ENCODE measurements at regions not wholly inside any gene's neighbourhood (a gene's known extent, or its start where the extent isn't known, plus 50 kb on each side); places are given as distances from the start of the nearest gene placed in this dataset.

DNA sequence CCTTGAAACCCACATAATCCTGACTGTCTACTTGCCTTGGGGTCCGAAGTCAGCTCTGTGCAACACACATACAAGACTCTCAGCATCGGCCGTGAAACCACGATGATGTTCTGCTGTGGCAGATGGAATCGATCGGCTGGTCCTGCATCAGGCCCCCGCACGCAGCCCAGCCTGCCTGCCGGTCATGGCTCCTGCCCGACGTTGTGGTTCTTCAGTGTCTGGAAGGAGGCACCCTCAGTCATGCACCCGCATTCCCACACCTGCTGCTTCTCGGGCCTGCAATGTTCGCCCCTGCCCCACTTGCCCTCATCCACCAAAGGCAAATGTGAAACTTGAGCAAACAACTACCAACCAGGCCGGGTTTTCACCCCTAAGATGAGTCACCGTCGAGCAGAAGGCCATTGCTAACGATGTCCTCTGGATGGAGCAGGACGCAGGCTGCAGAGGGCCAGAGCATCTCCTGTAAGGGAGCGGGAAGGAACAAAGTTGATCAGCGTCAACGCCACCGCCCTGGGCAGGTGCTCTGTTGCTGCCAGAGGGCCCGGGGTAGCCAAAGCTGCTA is 128.9 kb upstream of the PDE10A start:
- no peaks in the 10 kb centered on the region for H3K27me3 ChIP-seq (ENCODE audit: control insufficient read depth in 1 of 2, insufficient read depth in 2 of 2, low read length in 2 of 2)
- no peak overlapping the region for H3K9ac ChIP-seq (ENCODE audit: low read length)
- no peaks in the 10 kb centered on the region for H3K36me3 ChIP-seq (ENCODE audit: insufficient read depth, low read length)
- H3K27ac ChIP-seq (ENCODE audit: low read depth, low read length): no peak overlapping the region
- no peaks in the 10 kb centered on the region for H3K4me1 ChIP-seq (ENCODE audit: insufficient read depth, low read length)
- H3K9me3 ChIP-seq (ENCODE audit: low read length): no peaks in the 10 kb centered on the region
- no peak overlapping the region for H3K4me3 ChIP-seq (ENCODE audit: low read depth in 1 of 2, low read length in 2 of 2)

DNA sequence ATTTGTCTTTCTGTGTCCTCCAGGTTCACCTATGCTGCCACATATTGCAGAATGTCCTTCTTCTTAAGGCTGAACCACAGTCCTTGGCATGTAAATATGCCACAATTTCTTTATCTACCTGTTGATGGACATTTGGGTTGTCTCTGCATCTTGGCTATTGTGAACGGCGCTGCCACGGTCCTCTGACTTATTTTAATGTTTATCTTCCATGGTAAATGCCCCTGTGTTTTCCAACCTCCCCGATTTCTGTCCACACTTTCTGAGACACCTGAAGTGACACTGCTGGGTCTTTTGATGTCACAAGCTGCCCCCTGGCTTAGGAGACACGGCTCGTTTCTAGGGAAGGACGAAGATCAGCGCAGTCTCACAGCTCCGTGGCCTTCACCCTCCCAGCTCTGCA is 128.3 kb upstream of the PDE10A start:
- no peak overlapping the region for H3K9ac ChIP-seq (ENCODE audit: low read length)
- H3K27me3 ChIP-seq (ENCODE audit: control insufficient read depth in 1 of 2, insufficient read depth in 2 of 2, low read length in 2 of 2): no peaks in the 10 kb centered on the region
- no peaks in the 10 kb centered on the region for H3K4me1 ChIP-seq (ENCODE audit: insufficient read depth, low read length)
- no peaks in the 10 kb centered on the region for H3K36me3 ChIP-seq (ENCODE audit: insufficient read depth, low read length)
- H3K4me3 ChIP-seq (ENCODE audit: low read depth in 1 of 2, low read length in 2 of 2): no peak overlapping the region
- no peaks in the 10 kb centered on the region for H3K9me3 ChIP-seq (ENCODE audit: low read length)
- H3K27ac ChIP-seq (ENCODE audit: low read depth, low read length): no peak overlapping the region

DNA sequence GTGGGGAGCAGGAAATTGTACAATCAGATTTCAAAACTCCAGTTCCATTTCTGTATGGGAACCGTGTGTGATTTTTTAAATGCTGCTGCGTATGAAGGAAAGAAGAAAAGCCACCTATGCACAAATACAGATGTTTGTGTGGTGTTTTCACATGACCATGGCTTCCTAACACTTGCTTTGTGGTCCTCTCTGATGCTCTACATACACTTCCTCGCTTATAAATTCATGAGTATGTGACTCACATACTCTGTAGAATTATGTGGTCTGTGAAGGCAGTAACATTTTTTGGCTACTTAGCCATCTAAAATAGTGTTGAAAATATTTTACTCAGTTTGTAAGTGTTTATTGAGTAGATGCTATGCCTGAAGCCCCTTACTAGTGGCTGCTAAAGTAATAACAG is 119.8 kb upstream of the PDE10A start:
- Histone ChIP-seq H3K36me3 (ENCODE audit: insufficient read depth, low read length) (no peaks in the 10 kb centered on the region), H3K27me3 (ENCODE audit: control insufficient read depth in 1 of 2, insufficient read depth in 2 of 2, low read length in 2 of 2) (no peaks in the 10 kb centered on the region), H3K9me3 (ENCODE audit: low read length) (no peaks in the 10 kb centered on the region), H3K27ac (ENCODE audit: low read depth, low read length) (no peak overlapping the region), H3K4me1 (ENCODE audit: insufficient read depth, low read length) (no peaks in the 10 kb centered on the region), H3K4me3 (ENCODE audit: low read depth in 1 of 2, low read length in 2 of 2) (no peak overlapping the region), H3K9ac (ENCODE audit: low read length) (no peak overlapping the region)

DNA sequence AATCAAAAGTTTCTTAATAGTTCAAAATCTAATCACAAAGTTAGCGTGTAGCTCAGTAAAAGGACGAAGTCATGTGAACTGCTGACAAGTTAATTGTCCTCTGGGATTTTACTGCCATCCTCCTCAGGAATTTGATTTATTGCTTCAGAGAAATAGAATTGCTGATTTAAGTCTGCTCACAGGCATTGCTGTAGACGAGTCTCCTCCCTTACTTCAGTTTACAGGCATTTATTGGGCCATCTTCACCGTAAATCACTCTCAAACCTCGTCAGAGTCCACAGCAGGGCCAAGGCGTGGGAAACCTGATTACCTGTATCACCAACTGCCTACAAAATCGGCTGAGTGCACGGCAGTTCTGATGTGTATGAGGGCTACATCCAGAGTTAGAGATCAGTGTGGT is 119.1 kb upstream of the PDE10A start:
- Histone ChIP-seq H3K4me1 (ENCODE audit: insufficient read depth, low read length) (no peaks in the 10 kb centered on the region), H3K27ac (ENCODE audit: low read depth, low read length) (no peak overlapping the region), H3K4me3 (ENCODE audit: low read depth in 1 of 2, low read length in 2 of 2) (no peak overlapping the region), H3K9ac (ENCODE audit: low read length) (no peak overlapping the region), H3K36me3 (ENCODE audit: insufficient read depth, low read length) (no peaks in the 10 kb centered on the region), H3K9me3 (ENCODE audit: low read length) (no peaks in the 10 kb centered on the region), H3K27me3 (ENCODE audit: control insufficient read depth in 1 of 2, insufficient read depth in 2 of 2, low read length in 2 of 2) (no peaks in the 10 kb centered on the region)

DNA sequence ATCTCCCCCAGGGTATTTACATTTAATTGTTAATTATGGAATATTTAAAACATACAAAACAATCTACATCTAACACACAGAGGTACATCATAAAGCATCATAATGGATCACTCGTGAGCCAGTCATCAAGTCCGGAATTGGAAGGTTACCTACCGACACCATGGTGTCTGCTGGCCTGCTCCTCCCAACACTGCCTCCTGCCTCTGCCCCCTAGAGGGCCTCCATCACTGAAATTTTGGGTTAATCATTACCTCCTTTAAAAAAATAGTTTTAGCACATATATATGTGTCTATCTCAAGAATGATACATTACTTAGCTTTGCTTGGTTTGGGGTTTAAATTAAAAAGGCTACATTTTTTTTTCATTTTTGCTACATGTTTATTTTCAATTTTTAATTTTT is 114.6 kb upstream of the PDE10A start:
- Histone ChIP-seq H3K36me3 (ENCODE audit: insufficient read depth, low read length) (no peaks in the 10 kb centered on the region), H3K4me1 (ENCODE audit: insufficient read depth, low read length) (no peaks in the 10 kb centered on the region), H3K9me3 (ENCODE audit: low read length) (no peaks in the 10 kb centered on the region), H3K4me3 (ENCODE audit: low read depth in 1 of 2, low read length in 2 of 2) (no peak overlapping the region), H3K27me3 (ENCODE audit: control insufficient read depth in 1 of 2, insufficient read depth in 2 of 2, low read length in 2 of 2) (no peaks in the 10 kb centered on the region), H3K9ac (ENCODE audit: low read length) (no peak overlapping the region), H3K27ac (ENCODE audit: low read depth, low read length) (no peak overlapping the region)

DNA sequence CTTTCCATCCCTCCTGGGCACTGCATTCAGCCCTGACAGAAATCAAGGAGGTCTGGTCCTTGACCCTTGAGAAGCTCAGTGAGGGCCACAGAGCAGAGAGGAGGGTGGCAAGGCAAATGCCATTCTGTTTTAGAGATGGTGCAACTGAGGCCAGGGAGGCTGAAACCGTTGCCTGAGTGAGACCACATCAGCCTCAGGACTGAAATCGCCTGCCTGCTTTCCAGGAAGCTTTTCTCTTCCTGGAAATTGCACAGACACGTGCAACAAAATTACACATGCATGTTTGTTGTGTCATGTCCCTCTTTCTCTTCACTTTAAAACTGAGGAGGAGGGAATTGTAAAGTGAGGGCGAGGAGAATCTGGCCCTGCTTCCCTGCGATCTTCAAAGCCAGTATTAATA is 113.7 kb upstream of the PDE10A start:
- H3K27ac ChIP-seq (ENCODE audit: low read depth, low read length): no peak overlapping the region
- H3K9me3 ChIP-seq (ENCODE audit: low read length): no peaks in the 10 kb centered on the region
- H3K27me3 ChIP-seq (ENCODE audit: control insufficient read depth in 1 of 2, insufficient read depth in 2 of 2, low read length in 2 of 2): no peaks in the 10 kb centered on the region
- no peak overlapping the region for H3K4me3 ChIP-seq (ENCODE audit: low read depth in 1 of 2, low read length in 2 of 2)
- H3K9ac ChIP-seq (ENCODE audit: low read length): no peak overlapping the region
- no peaks in the 10 kb centered on the region for H3K36me3 ChIP-seq (ENCODE audit: insufficient read depth, low read length)
- no peaks in the 10 kb centered on the region for H3K4me1 ChIP-seq (ENCODE audit: insufficient read depth, low read length)

DNA sequence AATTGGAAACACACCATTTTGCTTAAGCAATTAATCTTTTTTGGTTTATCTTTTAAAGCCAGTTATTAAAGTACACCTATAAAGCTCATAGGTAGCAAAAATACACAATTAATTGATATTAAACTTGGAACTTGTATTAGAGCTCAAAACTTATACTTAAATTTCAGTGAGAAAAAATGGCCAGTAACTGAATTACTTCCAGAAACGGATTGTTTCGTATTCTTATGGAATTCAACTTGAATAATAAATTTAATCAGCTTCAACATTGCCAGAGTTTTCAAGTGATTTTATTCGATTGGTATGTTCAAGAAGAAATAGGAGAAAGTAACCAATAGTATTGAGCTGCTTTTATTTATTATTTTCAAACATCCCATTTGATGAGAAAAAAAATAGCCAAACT is 112.7 kb upstream of the PDE10A start:
- H3K4me3 ChIP-seq (ENCODE audit: low read depth in 1 of 2, low read length in 2 of 2): no peak overlapping the region
- H3K9ac ChIP-seq (ENCODE audit: low read length): no peak overlapping the region
- H3K4me1 ChIP-seq (ENCODE audit: insufficient read depth, low read length): no peaks in the 10 kb centered on the region
- no peak overlapping the region for H3K27ac ChIP-seq (ENCODE audit: low read depth, low read length)
- H3K27me3 ChIP-seq (ENCODE audit: control insufficient read depth in 1 of 2, insufficient read depth in 2 of 2, low read length in 2 of 2): no peaks in the 10 kb centered on the region
- H3K9me3 ChIP-seq (ENCODE audit: low read length): no peaks in the 10 kb centered on the region
- H3K36me3 ChIP-seq (ENCODE audit: insufficient read depth, low read length): no peaks in the 10 kb centered on the region

DNA sequence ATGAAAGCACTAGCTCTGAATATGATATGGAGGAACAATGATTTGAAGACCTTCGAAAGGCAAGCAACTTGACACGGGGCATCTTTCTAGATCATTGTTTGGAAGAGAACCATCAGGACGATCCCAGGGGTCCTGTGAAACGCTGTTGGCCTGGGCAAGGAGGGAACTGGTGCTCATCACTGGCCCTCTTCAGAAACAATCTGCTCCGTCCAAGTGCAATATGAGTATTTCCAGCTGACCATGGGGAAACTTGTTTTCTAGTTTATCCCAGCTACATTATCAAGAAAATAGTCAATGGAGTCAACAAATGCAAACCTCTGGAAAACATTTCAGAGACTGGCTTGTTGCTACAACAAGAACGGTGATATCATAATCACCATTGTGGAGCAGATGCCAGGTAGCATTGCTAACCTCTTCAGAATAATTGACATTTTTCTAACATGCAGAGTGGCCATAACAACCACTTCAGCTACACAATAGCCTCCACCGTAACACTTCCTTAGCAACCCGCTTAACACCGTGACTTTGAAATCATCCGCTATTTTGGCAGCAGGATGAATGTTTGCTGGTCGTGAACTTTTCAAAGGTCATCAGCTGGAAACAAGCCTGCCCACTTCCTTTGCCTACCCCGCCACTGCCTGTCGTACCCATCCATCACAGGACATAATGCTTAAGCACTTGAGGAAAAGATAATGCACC is 112.0 kb upstream of the PDE10A start:
- H3K4me1 ChIP-seq (ENCODE audit: insufficient read depth, low read length): no peaks in the 10 kb centered on the region
- no peaks in the 10 kb centered on the region for H3K36me3 ChIP-seq (ENCODE audit: insufficient read depth, low read length)
- no peak overlapping the region for H3K4me3 ChIP-seq (ENCODE audit: low read depth in 1 of 2, low read length in 2 of 2)
- H3K9me3 ChIP-seq (ENCODE audit: low read length): no peaks in the 10 kb centered on the region
- H3K9ac ChIP-seq (ENCODE audit: low read length): no peak overlapping the region
- H3K27ac ChIP-seq (ENCODE audit: low read depth, low read length): no peak overlapping the region
- H3K27me3 ChIP-seq (ENCODE audit: control insufficient read depth in 1 of 2, insufficient read depth in 2 of 2, low read length in 2 of 2): no peaks in the 10 kb centered on the region

DNA sequence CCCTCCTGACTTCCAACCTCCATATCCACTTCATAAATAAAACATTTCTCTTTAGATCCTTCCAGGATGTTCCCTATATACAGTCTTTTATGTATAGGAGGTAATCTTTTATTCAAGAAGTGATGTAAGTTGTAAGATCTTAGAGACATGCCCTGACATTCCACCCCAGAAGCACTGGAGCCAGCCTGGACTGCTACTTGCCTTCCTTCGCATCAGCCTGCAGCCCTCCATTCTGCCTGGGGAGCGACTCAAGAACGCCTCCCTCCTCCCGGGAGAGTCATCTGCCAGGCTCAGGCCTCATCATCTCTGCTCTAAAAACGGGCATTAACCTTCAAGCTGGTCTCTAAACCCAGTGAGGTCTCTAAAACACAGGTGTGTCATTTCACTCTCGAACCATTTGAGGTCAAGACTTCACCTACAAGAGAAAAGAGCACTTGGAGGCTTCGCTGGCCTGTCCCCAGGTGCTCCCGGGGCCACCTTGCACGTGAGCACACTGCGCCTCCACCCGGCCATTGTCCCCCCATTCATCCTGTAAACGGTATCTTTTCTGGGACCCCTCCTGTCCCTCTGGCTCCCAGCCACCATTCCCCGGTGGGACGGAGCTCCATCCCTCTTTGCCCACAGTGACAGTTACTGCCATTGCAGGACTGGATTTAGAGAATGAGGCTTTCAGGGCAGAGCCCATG is 107.5 kb upstream of the PDE10A start:
- H3K4me1 ChIP-seq (ENCODE audit: insufficient read depth, low read length): no peaks in the 10 kb centered on the region
- no peaks in the 10 kb centered on the region for H3K36me3 ChIP-seq (ENCODE audit: insufficient read depth, low read length)
- no peaks in the 10 kb centered on the region for H3K27me3 ChIP-seq (ENCODE audit: control insufficient read depth in 1 of 2, insufficient read depth in 2 of 2, low read length in 2 of 2)
- no peak overlapping the region for H3K4me3 ChIP-seq (ENCODE audit: low read depth in 1 of 2, low read length in 2 of 2)
- H3K9me3 ChIP-seq (ENCODE audit: low read length): no peaks in the 10 kb centered on the region
- H3K27ac ChIP-seq (ENCODE audit: low read depth, low read length): no peak overlapping the region
- no peak overlapping the region for H3K9ac ChIP-seq (ENCODE audit: low read length)

DNA sequence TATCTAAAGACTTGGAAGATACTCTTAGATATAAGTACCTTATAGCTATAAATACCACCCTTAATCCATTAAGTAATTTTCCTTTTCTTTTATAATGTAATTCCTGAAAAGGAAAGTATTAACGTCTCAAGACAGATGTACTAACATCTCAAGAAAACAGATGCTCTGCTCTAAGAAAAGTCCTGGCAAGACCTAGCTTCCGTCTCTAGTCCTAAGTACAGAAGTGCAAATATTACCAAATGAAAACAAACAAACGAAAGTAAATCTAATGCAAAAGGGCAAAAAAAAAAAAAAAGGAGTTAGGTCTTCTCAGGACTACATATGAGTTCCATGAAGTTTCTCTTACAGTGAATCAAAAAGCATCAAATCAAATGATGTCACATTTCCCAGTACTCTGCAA is 106.8 kb upstream of the PDE10A start:
- H3K9ac ChIP-seq (ENCODE audit: low read length): no peak overlapping the region
- H3K27ac ChIP-seq (ENCODE audit: low read depth, low read length): no peak overlapping the region
- no peaks in the 10 kb centered on the region for H3K27me3 ChIP-seq (ENCODE audit: control insufficient read depth in 1 of 2, insufficient read depth in 2 of 2, low read length in 2 of 2)
- no peaks in the 10 kb centered on the region for H3K36me3 ChIP-seq (ENCODE audit: insufficient read depth, low read length)
- H3K9me3 ChIP-seq (ENCODE audit: low read length): no peaks in the 10 kb centered on the region
- no peak overlapping the region for H3K4me3 ChIP-seq (ENCODE audit: low read depth in 1 of 2, low read length in 2 of 2)
- H3K4me1 ChIP-seq (ENCODE audit: insufficient read depth, low read length): no peaks in the 10 kb centered on the region

DNA sequence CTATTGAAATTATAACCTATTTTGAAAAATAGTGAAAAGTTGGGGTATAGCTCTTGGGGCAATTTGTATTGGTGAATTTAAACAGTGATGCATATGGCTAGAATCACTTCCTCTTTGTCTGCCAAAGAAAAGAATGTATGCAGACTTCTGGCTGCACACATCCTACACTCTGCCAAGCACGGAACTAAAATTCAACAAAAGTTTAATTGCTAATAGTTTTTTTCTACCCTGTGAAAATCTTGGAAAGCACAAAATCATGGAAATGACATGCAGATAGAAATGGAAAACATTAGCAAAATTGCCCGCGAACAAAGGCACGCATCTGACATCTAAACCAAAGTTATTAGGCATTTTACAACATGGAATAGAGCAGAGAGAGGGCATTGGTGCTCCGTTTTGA is 106.4 kb upstream of the PDE10A start:
- no peak overlapping the region for H3K9ac ChIP-seq (ENCODE audit: low read length)
- H3K27ac ChIP-seq (ENCODE audit: low read depth, low read length): no peak overlapping the region
- no peaks in the 10 kb centered on the region for H3K36me3 ChIP-seq (ENCODE audit: insufficient read depth, low read length)
- no peaks in the 10 kb centered on the region for H3K4me1 ChIP-seq (ENCODE audit: insufficient read depth, low read length)
- no peaks in the 10 kb centered on the region for H3K9me3 ChIP-seq (ENCODE audit: low read length)
- H3K4me3 ChIP-seq (ENCODE audit: low read depth in 1 of 2, low read length in 2 of 2): no peak overlapping the region
- no peaks in the 10 kb centered on the region for H3K27me3 ChIP-seq (ENCODE audit: control insufficient read depth in 1 of 2, insufficient read depth in 2 of 2, low read length in 2 of 2)

DNA sequence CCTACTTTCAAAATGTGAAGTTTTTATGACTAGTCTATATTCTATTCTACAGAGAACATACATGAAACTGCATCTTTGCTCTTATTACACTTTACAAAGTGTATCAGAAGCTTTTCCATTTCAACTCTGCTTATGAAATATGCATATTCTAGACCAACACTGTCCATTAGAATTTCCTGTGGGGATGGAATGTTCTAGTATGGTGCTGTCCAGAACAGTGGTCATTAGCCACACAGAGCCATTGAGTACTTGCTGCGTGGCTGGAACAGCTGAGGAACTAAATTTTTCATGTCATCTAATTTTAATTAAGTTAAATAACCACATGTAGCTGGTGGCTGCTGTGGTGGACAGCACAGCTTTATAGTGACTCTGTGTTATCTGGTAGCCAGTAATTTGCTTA is 105.9 kb upstream of the PDE10A start:
- H3K36me3 ChIP-seq (ENCODE audit: insufficient read depth, low read length): no peaks in the 10 kb centered on the region
- H3K27ac ChIP-seq (ENCODE audit: low read depth, low read length): no peak overlapping the region
- no peaks in the 10 kb centered on the region for H3K4me1 ChIP-seq (ENCODE audit: insufficient read depth, low read length)
- no peaks in the 10 kb centered on the region for H3K27me3 ChIP-seq (ENCODE audit: control insufficient read depth in 1 of 2, insufficient read depth in 2 of 2, low read length in 2 of 2)
- H3K9ac ChIP-seq (ENCODE audit: low read length): no peak overlapping the region
- H3K4me3 ChIP-seq (ENCODE audit: low read depth in 1 of 2, low read length in 2 of 2): no peak overlapping the region
- H3K9me3 ChIP-seq (ENCODE audit: low read length): no peaks in the 10 kb centered on the region
